OCI-LY7 (cell line): ENCODE measurements at regions not wholly inside any gene's neighbourhood (a gene's known extent, or its start where the extent isn't known, plus 50 kb on each side); places are given as distances from the start of the nearest gene placed in this dataset.
"Not testable (repeated sequence)": the region's sequence is repeated elsewhere in the genome, so short reads cannot be mapped to it uniquely, and the experiment has no call there.

Experiments
- BruUV-seq: library from RNA; stranded (reverse); fragments of 400-500 nt; replicated peaks from 2 replicates; lab custom pipeline; 2021; lab: Mats Ljungman, UMichigan
- CTCF ChIA-PET: fragments of 300-600 bp; sonication (Branson Sonifier 250); formaldehyde crosslinking; loops from one replicate; lab custom pipeline; 2022; ENCODE audit warnings: antibody characterized with exemption; ENCODE audit not compliant: unreplicated experiment; lab: Charles Lee
- POLR2A ChIA-PET: fragments of 300-600 bp; sonication (Branson Sonifier 250); formaldehyde crosslinking; loops from one replicate; lab custom pipeline; 2022; ENCODE audit warnings: antibody characterized with exemption; lab: Charles Lee
- DNase-seq: peaks from one replicate; pipeline ENCODE4 v3.0.0-alpha.2; 2015; ENCODE audit warnings: low spot score
- H2AFZ ChIP-seq: fragments of 200-600 bp; sonication (generic), shearing (Covaris generic); 2 replicates; pipeline ENCODE4 v1.6.1; 2014; ENCODE audit warnings: mild to moderate bottlenecking, antibody characterized with exemption, low read length, moderate library complexity
- H3K27ac ChIP-seq: fragments of 200-600 bp; sonication (generic); 2 replicates; pipeline ENCODE4 v1.5.1; 2014; ENCODE audit warnings: mixed run types, low read depth, mild to moderate bottlenecking, moderate library complexity, low read length, inconsistent platforms; ENCODE audit not compliant: poor library complexity, severe bottlenecking
- H3K36me3 ChIP-seq: fragments of 200-600 bp; sonication (generic); 2 replicates; pipeline ENCODE4 v1.6.1; 2014; ENCODE audit warnings: mild to moderate bottlenecking, antibody characterized with exemption, low read length, moderate library complexity, mixed read lengths; ENCODE audit not compliant: insufficient read depth
- H3K4me1 ChIP-seq: fragments of 200-600 bp; sonication (generic); 2 replicates; pipeline ENCODE4 v1.5.1; 2014; ENCODE audit warnings: mild to moderate bottlenecking, low read length; ENCODE audit not compliant: insufficient read depth, poor library complexity, severe bottlenecking
- H3K4me2 ChIP-seq: fragments of 200-600 bp; sonication (generic); 2 replicates; pipeline ENCODE4 v1.6.1; 2014; ENCODE audit warnings: mild to moderate bottlenecking, low read length
- H3K4me3 ChIP-seq: fragments of 200-600 bp; sonication (generic); 2 replicates; pipeline ENCODE4 v1.5.1; 2014; ENCODE audit warnings: mild to moderate bottlenecking, low read depth, low read length; ENCODE audit not compliant: poor library complexity, severe bottlenecking
- H3K79me2 ChIP-seq: fragments of 200-600 bp; sonication (generic); 2 replicates; pipeline ENCODE4 v1.6.1; 2016; ENCODE audit warnings: low read depth, mild to moderate bottlenecking, low read length, moderate library complexity, mixed read lengths; ENCODE audit not compliant: insufficient read depth
- H3K9me2 ChIP-seq: fragments of 200-600 bp; sonication (generic); 2 replicates; pipeline ENCODE4 v1.6.1; 2016; ENCODE audit warnings: mild to moderate bottlenecking, low read length, mixed read lengths; ENCODE audit not compliant: insufficient read depth
- H3K9me3 ChIP-seq: fragments of 200-600 bp; sonication (generic); 2 replicates; pipeline ENCODE4 v1.6.1; 2014; ENCODE audit warnings: mild to moderate bottlenecking, mixed run types, low read length, mixed read lengths
- H4K20me1 ChIP-seq: fragments of 200-600 bp; sonication (generic); 2 replicates; pipeline ENCODE4 v1.6.1; 2014; ENCODE audit warnings: mild to moderate bottlenecking, antibody characterized with exemption, low read length, moderate library complexity, mixed read lengths; ENCODE audit not compliant: insufficient read depth
- CTCF ChIP-seq: fragments of 200-600 bp; sonication (generic); conservative IDR thresholded peaks from 2 replicates; pipeline ENCODE4 v1.5.1; 2014; ENCODE audit warnings: mild to moderate bottlenecking, antibody characterized with exemption, low read length, moderate library complexity, mixed read lengths
- EZH2phosphoT487 ChIP-seq: fragments of 200-600 bp; sonication (generic); IDR thresholded peaks from 2 replicates; pipeline ENCODE4 v1.6.1; 2018; ENCODE audit warnings: low read depth, borderline replicate concordance, mild to moderate bottlenecking, mixed run types, antibody characterized with exemption, low read length, moderate library complexity, mixed read lengths
- intact Hi-C: fragments of 100-400 bp; cut with micrococcal nuclease; formaldehyde crosslinking; loops from one replicate; pipeline ENCODE4 v1.10.0; 2022; ENCODE audit not compliant: unreplicated experiment

GRCh38 chr11:44434191-44434590, 124.3 kb upstream of the ALX4 start:
- Histone ChIP-seq H3K27ac (no peak overlapping the region), H3K79me2 (no peaks in the 10 kb centered on the region), H3K4me3 (no peak overlapping the region), H3K9me2 (no peaks in the 10 kb centered on the region), H3K9me3 (no peaks in the 10 kb centered on the region), H2AFZ (no peak overlapping the region), H4K20me1 (no peaks in the 10 kb centered on the region), H3K4me1 (no peaks in the 10 kb centered on the region), H3K4me2 (no peak overlapping the region), H3K36me3 (no peaks in the 10 kb centered on the region)
- no TSS peak for BruUV-seq
- TF ChIP-seq CTCF (no peak), EZH2phosphoT487 (no peak)
- POLR2A ChIA-PET, result no interaction called here
- intact Hi-C loops, result no loop called here
- no peak for DNase-seq
- CTCF ChIA-PET, result no interaction called here

- intact Hi-C loops, result no loop called here
- CTCF ChIA-PET, result no interaction called here
- H3K4me2 ChIP-seq, result no peak overlapping the region
Measured at GRCh38 chr11:44437122-44437521, 127.2 kb upstream of the ALX4 start.

GRCh38 chr11:44442893-44443673, 122.4 kb upstream of the CD82 start:
- intact Hi-C loops, DNase-seq, H2AFZ ChIP-seq, H3K4me2 ChIP-seq, H3K9me3 ChIP-seq, H3K4me3 ChIP-seq, H3K4me1 ChIP-seq, H3K9me2 ChIP-seq, H3K27ac ChIP-seq, POLR2A ChIA-PET, H4K20me1 ChIP-seq, BruUV-seq, CTCF ChIA-PET, H3K36me3 ChIP-seq, H3K79me2 ChIP-seq: not testable (repeated sequence)

More at GRCh38 chr11:44437122-44437521, 127.2 kb upstream of the ALX4 start:
- Histone ChIP-seq H3K9me2 (no peaks in the 10 kb centered on the region), H3K27ac (no peak overlapping the region), H3K4me3 (no peak overlapping the region), H3K9me3 (no peaks in the 10 kb centered on the region), H3K36me3 (no peaks in the 10 kb centered on the region), H4K20me1 (no peaks in the 10 kb centered on the region), H3K79me2 (no peaks in the 10 kb centered on the region), H2AFZ (no peak overlapping the region), H3K4me1 (no peaks in the 10 kb centered on the region)
- DNase-seq, result no peak
- BruUV-seq, result no TSS peak
- no peak for TF ChIP-seq CTCF
- TF ChIP-seq EZH2phosphoT487, result no peak
- POLR2A ChIA-PET, result no interaction called here
